ENCODE measurements at regions not wholly inside any gene's neighbourhood (a gene's known extent, or its start where the extent isn't known, plus 50 kb on each side); places are given as distances from the start of the nearest gene placed in this dataset.

- CTCF ChIA-PET (ENCODE audit: unreplicated experiment) = no interaction called here
- DNase-seq (ENCODE audit: low spot score) = no peak
- Histone ChIP-seq H3K79me2 (ENCODE audit: insufficient read depth, low read depth, low read length) (no peaks in the 10 kb centered on the region), H4K20me1 (ENCODE audit: insufficient read depth, low read length) (no peaks in the 10 kb centered on the region), H3K4me3 (ENCODE audit: low read depth, low read length, poor library complexity, severe bottlenecking) (no peak overlapping the region), H3K9me3 (ENCODE audit: low read length) (no peaks in the 10 kb centered on the region), H3K4me2 (ENCODE audit: low read length) (no peak overlapping the region), H2AFZ (ENCODE audit: low read length) (no peak overlapping the region), H3K27ac (ENCODE audit: low read depth, low read length, poor library complexity, severe bottlenecking) (no peak overlapping the region), H3K9me2 (ENCODE audit: insufficient read depth, low read length) (no peaks in the 10 kb centered on the region), H3K4me1 (ENCODE audit: insufficient read depth, low read length, poor library complexity, severe bottlenecking) (no peaks in the 10 kb centered on the region), H3K36me3 (ENCODE audit: insufficient read depth, low read length) (no peaks in the 10 kb centered on the region)
- BruUV-seq (replicated peaks) = no TSS peak
- intact Hi-C loops (cut with micrococcal nuclease; ENCODE audit: unreplicated experiment) = no loop called here
- POLR2A ChIA-PET = interaction anchor here (0.5 kb wide), 1 partner anchor 279 kb away, joined by 3 read pairs; no protein-coding TSS in a partner anchor
- TF ChIP-seq EZH2phosphoT487 (IDR thresholded peaks at IDR 0.05; ENCODE audit: borderline replicate concordance, low read depth, low read length) (no peak), CTCF (conservative IDR thresholded peaks at IDR 0.05; ENCODE audit: low read length) (no peak)
Observed at GRCh38 chr16:79296491-79296890, 304.0 kb downstream of the MAF start.

- Histone ChIP-seq H2AFZ (ENCODE audit: low read length) (no peak overlapping the region), H4K20me1 (ENCODE audit: insufficient read depth, low read length) (no peaks in the 10 kb centered on the region), H3K4me2 (ENCODE audit: low read length) (no peak overlapping the region), H3K79me2 (ENCODE audit: insufficient read depth, low read depth, low read length) (no peaks in the 10 kb centered on the region), H3K9me3 (ENCODE audit: low read length) (no peaks in the 10 kb centered on the region), H3K36me3 (ENCODE audit: insufficient read depth, low read length) (no peaks in the 10 kb centered on the region), H3K4me3 (ENCODE audit: low read depth, low read length, poor library complexity, severe bottlenecking) (no peak overlapping the region), H3K27ac (ENCODE audit: low read depth, low read length, poor library complexity, severe bottlenecking) (no peak overlapping the region), H3K9me2 (ENCODE audit: insufficient read depth, low read length) (no peaks in the 10 kb centered on the region), H3K4me1 (ENCODE audit: insufficient read depth, low read length, poor library complexity, severe bottlenecking) (no peaks in the 10 kb centered on the region)
- CTCF ChIA-PET (ENCODE audit: unreplicated experiment) = no interaction called here
- intact Hi-C loops (cut with micrococcal nuclease; ENCODE audit: unreplicated experiment) = no loop called here
- DNase-seq (ENCODE audit: low spot score) = no peak
- TF ChIP-seq EZH2phosphoT487 (IDR thresholded peaks at IDR 0.05; ENCODE audit: borderline replicate concordance, low read depth, low read length) (no peak), CTCF (conservative IDR thresholded peaks at IDR 0.05; ENCODE audit: low read length) (no peak)
- BruUV-seq (replicated peaks) = no TSS peak
- POLR2A ChIA-PET = no interaction called here
Observed at GRCh38 chr16:79295746-79296145, 304.8 kb downstream of the MAF start.

- POLR2A ChIA-PET = no interaction called here
- CTCF ChIA-PET (ENCODE audit: unreplicated experiment) = no interaction called here
- Histone ChIP-seq H3K4me2 (ENCODE audit: low read length) (no peak overlapping the region), H3K9me2 (ENCODE audit: insufficient read depth, low read length) (no peaks in the 10 kb centered on the region), H3K27ac (ENCODE audit: low read depth, low read length, poor library complexity, severe bottlenecking) (no peak overlapping the region), H3K36me3 (ENCODE audit: insufficient read depth, low read length) (no peaks in the 10 kb centered on the region), H3K4me1 (ENCODE audit: insufficient read depth, low read length, poor library complexity, severe bottlenecking) (no peaks in the 10 kb centered on the region), H3K4me3 (ENCODE audit: low read depth, low read length, poor library complexity, severe bottlenecking) (no peak overlapping the region), H2AFZ (ENCODE audit: low read length) (no peak overlapping the region), H3K79me2 (ENCODE audit: insufficient read depth, low read depth, low read length) (no peaks in the 10 kb centered on the region), H4K20me1 (ENCODE audit: insufficient read depth, low read length) (no peaks in the 10 kb centered on the region), H3K9me3 (ENCODE audit: low read length) (no peaks in the 10 kb centered on the region)
- intact Hi-C loops (cut with micrococcal nuclease; ENCODE audit: unreplicated experiment) = no loop called here
- TF ChIP-seq CTCF (conservative IDR thresholded peaks at IDR 0.05; ENCODE audit: low read length) (no peak), EZH2phosphoT487 (IDR thresholded peaks at IDR 0.05; ENCODE audit: borderline replicate concordance, low read depth, low read length) (no peak)
- no TSS peak for BruUV-seq (replicated peaks)
- DNase-seq (ENCODE audit: low spot score) = no peak
Observed at GRCh38 chr16:79295162-79295561, 305.4 kb downstream of the MAF start.
